WERI-Rb-1 (cell line): ENCODE measurements at regions not wholly inside any gene's neighbourhood (a gene's known extent, or its start where the extent isn't known, plus 50 kb on each side); places are given as distances from the start of the nearest gene placed in this dataset.

Experiments
- DNase-seq: peaks from one replicate; pipeline ENCODE4 v3.0.0-alpha.2; 2020
- H3K27ac ChIP-seq: fragments of 250-450 bp; sonication (Bioruptor Pico); 2 replicates; pipeline ENCODE4 v1.5.1; 2020; ENCODE audit warnings: mild to moderate bottlenecking, moderate library complexity
- H3K27me3 ChIP-seq: fragments of 250-450 bp; sonication (Bioruptor Pico); 2 replicates; pipeline ENCODE4 v1.5.1; 2021; ENCODE audit warnings: mild to moderate bottlenecking, low read depth, moderate library complexity; ENCODE audit not compliant: insufficient read depth, severe bottlenecking
- H3K36me3 ChIP-seq: fragments of 250-450 bp; sonication (Bioruptor Pico); 2 replicates; pipeline ENCODE4 v1.5.1; 2020; ENCODE audit warnings: mild to moderate bottlenecking, moderate library complexity
- H3K4me3 ChIP-seq: 2 replicates; pipeline ENCODE4 v1.5.1; 2011; ENCODE audit warnings: low read depth, mild to moderate bottlenecking, control low read depth, low read length
- H3K9me3 ChIP-seq: fragments of 250-450 bp; sonication (Bioruptor Pico); 2 replicates; pipeline ENCODE4 v1.5.1; 2021; ENCODE audit warnings: mild to moderate bottlenecking, moderate library complexity; ENCODE audit not compliant: severe bottlenecking
- CTCF ChIP-seq: IDR thresholded peaks from 2 replicates; pipeline ENCODE4 v1.5.1; 2011; ENCODE audit warnings: low read depth, mild to moderate bottlenecking, control low read depth, inconsistent platforms, low read length

DNA sequence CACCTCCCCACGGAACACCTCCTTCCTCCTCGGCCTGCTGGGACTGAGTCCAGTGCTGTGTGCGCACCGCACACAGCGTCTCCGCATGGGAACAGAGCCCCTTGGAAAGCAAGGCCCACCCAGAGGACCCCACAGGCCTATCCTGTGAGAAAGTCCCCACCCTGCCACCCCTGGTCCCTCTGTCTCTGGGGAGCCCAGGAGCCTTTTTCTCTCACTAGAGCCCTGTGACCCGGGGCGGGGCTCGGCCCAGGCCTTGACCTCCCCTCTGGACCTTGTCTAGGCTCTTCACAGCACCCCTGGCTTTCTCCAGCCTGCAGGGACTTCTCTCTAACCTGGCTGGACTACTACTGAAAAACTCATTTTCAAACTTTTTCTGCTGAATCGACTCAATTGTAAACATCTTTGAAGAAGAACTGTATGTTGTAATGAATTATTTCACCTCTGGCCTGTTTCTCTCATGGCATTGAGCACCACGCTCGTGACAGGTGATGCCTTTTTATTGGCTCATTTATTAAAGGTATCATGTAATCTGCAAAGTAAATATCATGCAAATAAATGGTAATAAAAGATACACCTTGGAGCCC, 89.2 kb downstream of the IRX1 start:
- TF ChIP-seq CTCF: no peak
- Histone ChIP-seq H3K27ac (no peak overlapping the region), H3K9me3 (peaks cover 5% of the 10 kb centered on the region), H3K36me3 (no peaks in the 10 kb centered on the region), H3K27me3 (peaks cover 83% of the 10 kb centered on the region), H3K4me3 (no peak overlapping the region)
- DNase-seq: no peak

- H3K36me3 ChIP-seq: no peaks in the 10 kb centered on the region
- DNase-seq: no peak
- H3K4me3 ChIP-seq: no peak overlapping the region
- TF ChIP-seq CTCF: no peak
- peaks cover 87% of the 10 kb centered on the region for H3K27me3 ChIP-seq
- H3K9me3 ChIP-seq: peaks cover 7% of the 10 kb centered on the region
- H3K27ac ChIP-seq: no peak overlapping the region
These were observed 99.2 kb downstream of the IRX1 start for GRCh38 chr5:3694819-3695218.

DNA sequence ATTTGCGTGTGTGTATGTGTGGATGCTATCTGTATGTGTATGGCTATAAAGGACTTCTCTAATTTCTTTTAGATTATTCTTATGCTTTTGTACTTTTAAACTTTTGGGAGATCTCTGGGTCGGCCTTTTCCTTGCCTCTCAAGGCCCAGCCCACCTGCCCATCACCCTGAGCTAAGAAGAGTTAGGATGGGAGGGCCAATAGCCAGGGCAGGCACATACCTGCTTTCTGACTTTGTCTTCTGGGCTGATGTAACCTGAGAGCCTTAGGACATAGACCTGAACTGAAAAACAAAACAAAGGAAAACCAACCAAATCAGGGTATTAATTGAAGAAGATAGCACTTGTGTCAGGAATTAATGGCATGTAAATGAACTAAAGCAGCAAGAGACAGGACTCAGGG, 100.2 kb downstream of the IRX1 start:
- H3K27ac ChIP-seq: no peak overlapping the region
- no peak for DNase-seq
- H3K36me3 ChIP-seq: no peaks in the 10 kb centered on the region
- no peak overlapping the region for H3K4me3 ChIP-seq
- H3K9me3 ChIP-seq: peaks cover 7% of the 10 kb centered on the region
- peaks cover 85% of the 10 kb centered on the region for H3K27me3 ChIP-seq
- no peak for TF ChIP-seq CTCF

- no peaks in the 10 kb centered on the region for H3K36me3 ChIP-seq
- H3K27ac ChIP-seq: no peak overlapping the region
- no peak for DNase-seq
- peaks cover 7% of the 10 kb centered on the region for H3K9me3 ChIP-seq
- peaks cover 81% of the 10 kb centered on the region for H3K27me3 ChIP-seq
- no peak overlapping the region for H3K4me3 ChIP-seq
- TF ChIP-seq CTCF: no peak
These were observed 102.8 kb downstream of the IRX1 start for GRCh38 chr5:3698412-3698811.

- Histone ChIP-seq H3K9me3 (peaks cover under 1% of the 10 kb centered on the region), H3K27ac (no peak overlapping the region), H3K27me3 (peaks cover 78% of the 10 kb centered on the region), H3K4me3 (no peak overlapping the region), H3K36me3 (no peaks in the 10 kb centered on the region)
- TF ChIP-seq CTCF: no peak
- no peak for DNase-seq
These were observed 106.1 kb downstream of the IRX1 start for GRCh38 chr5:3701694-3702093.

GRCh38 chr5:3704661-3705060, 109.0 kb downstream of the IRX1 start:
- TF ChIP-seq CTCF: no peak
- Histone ChIP-seq H3K27ac (no peak overlapping the region), H3K36me3 (no peaks in the 10 kb centered on the region), H3K27me3 (peaks cover 76% of the 10 kb centered on the region), H3K4me3 (no peak overlapping the region), H3K9me3 (no peaks in the 10 kb centered on the region)
- DNase-seq: no peak
